ENCODE measurements at regions not wholly inside any gene's neighbourhood (a gene's known extent, or its start where the extent isn't known, plus 50 kb on each side); places are given as distances from the start of the nearest gene placed in this dataset.

GRCh38 chr2:142629193-142629592 lies 248.3 kb upstream of the KYNU start:
- H3K9me3 ChIP-seq = peaks cover 3% of the 10 kb centered on the region; the same call in 1 of the 3 replicates
- no peak for FAIRE-seq
- WGBS (ENCODE audit: missing lambda C conversion rate) = 10% methylated on average over 1 of the region's 1 CpG
- ATAC-seq = no peak
- DNase-seq (ENCODE audit: low read depth in 1 of 2, low spot score in 1 of 2) = no peak
- H3K4me2 ChIP-seq = no peak overlapping the region
- CTCF ChIA-PET = no interaction called here
- no peak overlapping the region for H3K4me3 ChIP-seq
- TF ChIP-seq MAZ (IDR thresholded peaks at IDR 0.05; ENCODE audit: borderline replicate concordance, low read depth, low read length) (no peak), BHLHE40 (IDR thresholded peaks at IDR 0.05; ENCODE audit: low read depth, low read length) (no peak), RAD21 (conservative IDR thresholded peaks at IDR 0.05 in 1 of 2, IDR thresholded peaks at IDR 0.05 in 1 of 2) (no peak), JUNB (IDR thresholded peaks at IDR 0.05) (no peak), ZFP36 (IDR thresholded peaks at IDR 0.05; ENCODE audit: borderline replicate concordance, partially characterized antibody) (no peak), RNF2 (IDR thresholded peaks at IDR 0.05; ENCODE audit: borderline replicate concordance, low read depth) (no peak), HES2 (IDR thresholded peaks at IDR 0.05) (no peak), PHF8 (IDR thresholded peaks at IDR 0.05; ENCODE audit: borderline replicate concordance, low read depth) (no peak), HOXB13 (CRISPR knock-in tag; IDR thresholded peaks at IDR 0.05; ENCODE audit: low read depth) (no peak), TFCP2L1 (CRISPR knock-in tag; IDR thresholded peaks at IDR 0.05) (no peak)
- H3K27ac ChIP-seq = no peak overlapping the region
- POLR2A ChIA-PET = no interaction called here
- H3K4me1 ChIP-seq = no peaks in the 10 kb centered on the region

GRCh38 chr2:142621287-142621686 lies 256.2 kb upstream of the KYNU start:
- Histone ChIP-seq H3K4me3 (no peak overlapping the region), H3K27ac (no peak overlapping the region), H3K9me3 (no peaks in the 10 kb centered on the region), H3K4me2 (no peak overlapping the region), H3K4me1 (no peaks in the 10 kb centered on the region)
- 32% methylated on average over 2 of the region's 2 CpGs for whole genome bisulfite sequencing (ENCODE audit: missing lambda C conversion rate)
- TF ChIP-seq KDM5A (IDR thresholded peaks at IDR 0.05) (no peak), KDM1A (IDR thresholded peaks at IDR 0.05; ENCODE audit: low read depth) (no peak)
- CTCF ChIA-PET = interaction anchor here (0.6 kb wide), 1 partner anchor 13 kb away, joined by 3 read pairs; no protein-coding TSS in a partner anchor
- POLR2A ChIA-PET = no interaction called here
- no peak for DNase-seq (ENCODE audit: low read depth in 1 of 2, low spot score in 1 of 2)
- ATAC-seq = no peak
- no peak for FAIRE-seq

- FAIRE-seq = no peak
These were observed 260.0 kb upstream of the KYNU start for GRCh38 chr2:142617461-142617860.

More at GRCh38 chr2:142617461-142617860, 260.0 kb upstream of the KYNU start:
- no peak for ATAC-seq
- 89% methylated on average over 1 of the region's 1 CpG for WGBS (ENCODE audit: missing lambda C conversion rate)
- CTCF ChIA-PET = no interaction called here
- no peak for DNase-seq (ENCODE audit: low read depth in 1 of 2, low spot score in 1 of 2)
- no peak overlapping the region for H3K4me2 ChIP-seq
- TF ChIP-seq TP53 (CRISPR knock-in tag; IDR thresholded peaks at IDR 0.05) (no peak), POLR2A (IDR thresholded peaks at IDR 0.05; ENCODE audit: low read length) (no peak), ESRRA (IDR thresholded peaks at IDR 0.05; ENCODE audit: borderline replicate concordance, low read length) (no peak), KDM5A (IDR thresholded peaks at IDR 0.05) (no peak), CHD2 (IDR thresholded peaks at IDR 0.05; ENCODE audit: low read length, partially characterized antibody) (no peak), HOXB13 (CRISPR knock-in tag; IDR thresholded peaks at IDR 0.05; ENCODE audit: low read depth) (no peak), GATA3 (IDR thresholded peaks at IDR 0.05; ENCODE audit: borderline replicate concordance) (no peak), MAFK (IDR thresholded peaks at IDR 0.05; ENCODE audit: partially characterized antibody) (no peak), NPAS2 (CRISPR knock-in tag; IDR thresholded peaks at IDR 0.05; ENCODE audit: borderline replicate concordance) (no peak), RARB (CRISPR knock-in tag; IDR thresholded peaks at IDR 0.05) (no peak), BCL3 (IDR thresholded peaks at IDR 0.05) (no peak), USF2 (IDR thresholded peaks at IDR 0.05) (no peak)
- H3K9me3 ChIP-seq = no peaks in the 10 kb centered on the region
- H3K4me1 ChIP-seq = no peaks in the 10 kb centered on the region
- POLR2A ChIA-PET = no interaction called here
- no peak overlapping the region for H3K4me3 ChIP-seq
- no peak overlapping the region for H3K27ac ChIP-seq

Measured in A549 (cell line).